K562 (cell line): ENCODE measurements at regions not wholly inside any gene's neighbourhood (a gene's known extent, or its start where the extent isn't known, plus 50 kb on each side); places are given as distances from the start of the nearest gene placed in this dataset.

Experiments
- BRF1 ChIP-seq: IDR thresholded peaks from 3 replicates; pipeline ENCODE4 v1.6.1; 2011; ENCODE audit warnings: borderline replicate concordance, mild to moderate bottlenecking; ENCODE audit not compliant: insufficient read length; ENCODE audit errors: extremely low read depth
- CEBPZ ChIP-seq: fragments of 150-350 bp; IDR thresholded peaks from 2 replicates; pipeline ENCODE4 v1.6.1; 2014; ENCODE audit warnings: low read depth, mild to moderate bottlenecking, low read length, borderline replicate concordance
- DMBX1 ChIP-seq: fragments of 250-450 bp; sonication (Bioruptor Pico); IDR thresholded peaks from 2 replicates; pipeline ENCODE4 v1.8.0; 2022; ENCODE audit warnings: inconsistent platforms, mild to moderate bottlenecking, moderate library complexity, borderline replicate concordance
- SRF ChIP-seq, 2 experiments: fragments of 250-450, 450-650 bp in 1 of 2; sonication (Bioruptor Pico) in 1 of 2; sonication (generic) in 1 of 2; formaldehyde crosslinking; IDR thresholded peaks; 2 replicates each; pipeline versions ENCODE4 v1.5.0 to v1.5.1; 2020 to 2022; ENCODE audit warnings: mild to moderate bottlenecking in 1 of 2, missing genetic modification reagents in 1 of 2

GRCh38 chr5:125257997-125258396 lies 511.6 kb upstream of the ZNF608 start:
- no peak for TF ChIP-seq DMBX1 (CRISPR knock-in tag)
- no peak for TF ChIP-seq CEBPZ
- no peak for TF ChIP-seq SRF (CRISPR knock-in tag; IDR thresholded peaks at IDR 0.05)
- TF ChIP-seq BRF1: no peak
